Glomerular visceral epithelial cell (primary cell): ENCODE measurements at regions not wholly inside any gene's neighbourhood (a gene's known extent, or its start where the extent isn't known, plus 50 kb on each side); places are given as distances from the start of the nearest gene placed in this dataset.
"Not testable (repeated sequence)": the region's sequence is repeated elsewhere in the genome, so short reads cannot be mapped to it uniquely, and the experiment has no call there.

Experiments used
- DNase-seq: peaks from one replicate; pipeline ENCODE4 v3.0.0-alpha.2; 2016; ENCODE audit errors: extremely low spot score

- not testable (repeated sequence) for DNase-seq
Observed at GRCh38 chr15:84421513-84422181, 179.2 kb upstream of the ZSCAN2 start.

- DNase-seq = not testable (repeated sequence)
Observed at GRCh38 chr15:84425327-84425726, 175.5 kb upstream of the ZSCAN2 start.

GRCh38 chr15:84473305-84473877 lies 127.4 kb upstream of the ZSCAN2 start:
- DNase-seq = not testable (repeated sequence)

- DNase-seq = not testable (repeated sequence)
Observed at GRCh38 chr15:84476364-84477033, 124.3 kb upstream of the ZSCAN2 start.

GRCh38 chr15:84477550-84477949 lies 123.3 kb upstream of the ZSCAN2 start:
- DNase-seq = not testable (repeated sequence)

- DNase-seq = not testable (repeated sequence)
Observed at GRCh38 chr15:84480174-84480681, 120.6 kb upstream of the ZSCAN2 start.

GRCh38 chr15:84483859-84484258 lies 117.0 kb upstream of the ZSCAN2 start:
- DNase-seq = not testable (repeated sequence)

- DNase-seq = not testable (repeated sequence)
Observed at GRCh38 chr15:84500165-84500889, 100.5 kb upstream of the ZSCAN2 start.

DNA sequence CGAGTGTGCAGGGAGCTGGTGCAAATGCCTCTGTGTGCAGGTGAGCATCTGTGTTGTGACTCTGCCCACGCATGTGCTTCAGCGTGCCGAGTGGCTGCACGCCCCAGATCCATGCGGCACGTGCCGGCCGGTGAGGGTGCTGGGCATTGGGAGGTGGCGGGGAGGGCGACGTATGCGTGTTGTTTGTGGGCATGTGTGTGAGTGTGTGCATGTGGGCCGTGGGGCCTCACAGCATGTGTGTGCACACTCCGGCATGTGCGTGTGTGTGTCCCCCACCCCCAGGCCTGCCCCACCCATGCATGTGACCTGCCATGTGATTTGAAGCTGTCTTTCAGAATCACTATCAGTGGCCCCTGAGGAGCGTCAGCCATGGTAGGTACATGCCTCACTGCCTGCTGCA lies 97.7 kb upstream of the ZSCAN2 start:
- DNase-seq = not testable (repeated sequence)

DNA sequence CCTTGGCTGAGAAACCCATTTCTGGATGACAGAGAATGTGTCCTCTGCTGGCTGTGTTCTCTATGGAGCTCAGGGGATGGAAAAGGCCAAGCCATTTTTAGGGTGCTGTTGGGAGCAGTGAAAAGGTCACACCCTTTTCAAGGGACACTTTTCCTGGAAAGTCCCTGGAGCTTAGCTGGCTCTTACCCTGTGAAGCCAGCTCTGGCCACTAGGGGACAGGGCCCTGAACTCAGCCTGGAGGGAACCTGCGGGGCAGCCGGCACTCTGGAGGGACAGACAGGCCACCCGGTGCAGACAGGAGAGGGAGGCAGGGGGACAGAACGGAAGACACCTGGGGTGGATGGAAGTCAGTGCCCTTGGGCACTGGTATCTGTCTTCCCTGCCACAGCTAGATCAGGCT lies 95.3 kb upstream of the ZSCAN2 start:
- not testable (repeated sequence) for DNase-seq

DNA sequence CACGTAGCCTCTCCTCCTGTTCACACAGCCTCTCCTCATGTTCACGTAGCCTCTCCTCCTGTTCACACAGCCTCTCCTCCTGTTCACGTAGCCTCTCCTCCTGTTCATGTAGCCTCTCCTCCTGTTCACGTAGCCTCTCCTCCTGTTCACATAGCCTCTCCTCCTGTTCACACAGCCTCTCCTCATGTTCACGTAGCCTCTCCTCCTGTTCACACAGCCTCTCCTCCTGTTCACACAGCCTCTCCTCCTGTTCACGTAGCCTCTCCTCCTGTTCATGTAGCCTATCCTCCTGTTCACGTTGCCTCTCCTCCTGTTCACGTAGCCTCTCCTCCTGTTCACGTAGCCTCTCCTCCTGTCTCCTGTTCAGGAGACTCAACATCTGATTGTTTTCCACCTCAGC lies 88.5 kb upstream of the ZSCAN2 start:
- not testable (repeated sequence) for DNase-seq

DNA sequence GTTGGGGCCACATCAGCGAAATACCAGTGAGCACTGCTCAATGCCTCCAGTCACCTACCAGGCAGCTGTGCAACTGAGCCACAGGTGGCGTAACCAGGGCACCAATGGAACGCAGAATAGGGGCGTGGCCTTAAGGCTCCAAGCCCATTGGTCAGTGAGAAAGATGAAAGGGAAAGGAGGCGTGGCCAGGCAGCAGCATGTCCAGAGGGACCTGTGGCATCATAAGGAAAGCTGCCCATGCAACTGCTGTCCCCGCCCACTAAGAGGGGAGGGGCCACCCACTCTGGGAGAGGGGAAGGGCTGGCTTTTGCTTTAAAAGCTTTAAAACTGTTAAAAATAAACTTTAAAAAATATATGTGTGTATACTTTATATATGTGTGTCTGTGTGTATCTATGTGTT lies 84.0 kb upstream of the ZSCAN2 start:
- not testable (repeated sequence) for DNase-seq

DNA sequence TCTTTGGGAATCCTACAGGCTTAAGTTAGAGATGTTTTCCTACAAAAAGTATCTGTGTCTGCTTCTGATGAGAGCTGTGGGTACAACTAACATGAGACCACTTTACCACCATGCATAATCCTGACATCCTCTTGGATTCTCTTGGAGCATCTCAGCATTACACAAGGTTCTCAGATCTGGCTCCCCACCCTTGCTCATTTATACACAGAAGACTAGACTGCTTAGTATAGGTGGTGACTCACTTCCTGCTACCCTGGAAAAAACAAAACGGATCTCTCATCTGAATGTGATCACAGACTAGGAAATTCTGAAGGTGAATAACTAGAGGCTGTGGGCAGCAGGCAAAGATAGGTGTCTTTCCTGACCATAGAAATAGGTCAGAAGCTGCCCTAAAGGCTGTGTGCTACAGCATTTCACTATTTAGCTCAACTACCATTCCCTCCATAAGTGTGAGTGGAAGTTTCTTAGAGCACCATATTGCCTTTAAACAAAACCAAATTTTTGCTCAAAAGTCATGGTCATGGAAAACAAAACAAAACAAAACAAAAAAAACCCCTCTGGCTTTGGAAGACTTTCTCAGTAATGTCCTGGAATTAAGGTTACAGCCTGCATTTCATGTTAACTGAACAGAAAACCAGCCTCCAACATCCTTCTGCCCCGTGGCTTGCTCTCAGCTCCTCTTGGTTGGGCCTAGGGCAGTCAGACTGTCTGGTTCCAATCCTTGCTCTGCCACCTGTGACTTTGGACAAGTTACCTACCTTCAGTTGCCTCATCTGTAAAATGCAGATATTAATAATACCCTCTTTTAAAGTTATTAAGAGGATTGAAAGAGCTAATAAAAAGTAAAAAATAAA lies 75.1 kb upstream of the ZSCAN2 start:
- not testable (repeated sequence) for DNase-seq

DNA sequence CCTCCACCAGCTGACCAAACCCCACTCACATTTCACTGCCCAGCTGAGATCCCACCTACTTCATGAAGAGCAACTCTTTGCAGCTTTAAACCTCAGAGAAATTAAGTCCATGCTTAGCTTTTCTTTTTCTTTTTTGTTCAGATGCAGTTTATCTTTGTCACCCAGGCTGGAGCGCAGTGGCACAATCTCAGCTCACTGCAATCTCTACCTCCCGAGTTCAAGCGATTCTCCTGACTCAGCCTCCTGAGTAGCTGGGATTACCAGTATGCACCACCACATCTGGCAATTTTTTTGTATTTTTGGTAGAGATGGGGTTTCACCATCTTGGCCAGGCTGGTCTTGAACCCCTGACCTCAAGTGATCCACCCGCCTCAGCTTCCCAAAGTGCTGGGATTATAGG lies 70.1 kb upstream of the ZSCAN2 start:
- not testable (repeated sequence) for DNase-seq

DNA sequence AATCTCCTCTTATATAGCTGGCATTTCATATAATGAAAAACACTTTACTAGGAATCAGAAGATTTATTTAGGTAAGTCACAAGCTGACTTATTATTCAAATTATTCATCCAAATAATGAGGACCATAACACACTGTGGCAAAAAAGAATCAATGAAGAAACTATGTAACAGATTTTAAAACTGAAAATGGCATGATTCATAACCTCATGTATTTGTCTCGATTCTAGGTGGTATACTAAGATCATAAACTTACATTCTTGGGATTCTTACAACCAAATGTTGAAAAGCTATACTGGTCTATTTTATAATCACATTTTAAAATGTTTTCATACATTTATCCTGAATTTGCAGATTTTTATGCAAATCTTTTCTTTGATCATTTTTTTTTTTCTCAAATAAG lies 69.6 kb upstream of the ZSCAN2 start:
- not testable (repeated sequence) for DNase-seq

DNA sequence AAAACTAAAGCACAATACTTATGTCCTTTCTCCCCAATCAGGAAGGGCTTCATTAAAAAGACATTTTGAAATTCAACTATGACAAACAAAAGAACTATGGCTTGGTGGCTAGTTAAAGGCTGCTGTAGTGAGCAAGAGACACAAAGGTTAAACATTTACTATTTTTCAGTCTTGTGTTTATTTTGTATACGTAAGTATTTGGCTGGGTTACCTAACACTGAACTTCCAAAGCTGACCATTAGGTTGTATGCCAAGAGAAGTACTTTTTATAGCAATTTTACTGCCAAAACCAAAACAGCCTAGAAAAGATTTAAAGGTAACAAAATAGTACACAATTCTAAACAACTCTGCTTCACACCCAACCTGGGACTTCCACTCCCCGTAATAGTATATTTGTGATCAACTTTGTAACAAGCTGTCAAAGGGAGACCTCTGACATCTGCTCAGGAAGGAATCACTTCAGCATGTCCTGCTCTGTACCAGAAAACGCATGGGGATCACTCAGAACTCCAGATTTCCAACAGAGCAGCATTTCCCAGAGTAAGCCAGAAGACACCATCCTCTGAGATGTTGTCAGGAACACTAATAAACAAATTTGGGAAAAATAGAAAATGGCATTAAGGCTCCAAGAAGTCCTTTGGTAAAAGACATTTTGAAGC lies 69.0 kb upstream of the ZSCAN2 start:
- DNase-seq = peak; percentile 57

- not testable (repeated sequence) for DNase-seq
Observed at GRCh38 chr15:84533705-84534104, 67.1 kb upstream of the ZSCAN2 start.

DNA sequence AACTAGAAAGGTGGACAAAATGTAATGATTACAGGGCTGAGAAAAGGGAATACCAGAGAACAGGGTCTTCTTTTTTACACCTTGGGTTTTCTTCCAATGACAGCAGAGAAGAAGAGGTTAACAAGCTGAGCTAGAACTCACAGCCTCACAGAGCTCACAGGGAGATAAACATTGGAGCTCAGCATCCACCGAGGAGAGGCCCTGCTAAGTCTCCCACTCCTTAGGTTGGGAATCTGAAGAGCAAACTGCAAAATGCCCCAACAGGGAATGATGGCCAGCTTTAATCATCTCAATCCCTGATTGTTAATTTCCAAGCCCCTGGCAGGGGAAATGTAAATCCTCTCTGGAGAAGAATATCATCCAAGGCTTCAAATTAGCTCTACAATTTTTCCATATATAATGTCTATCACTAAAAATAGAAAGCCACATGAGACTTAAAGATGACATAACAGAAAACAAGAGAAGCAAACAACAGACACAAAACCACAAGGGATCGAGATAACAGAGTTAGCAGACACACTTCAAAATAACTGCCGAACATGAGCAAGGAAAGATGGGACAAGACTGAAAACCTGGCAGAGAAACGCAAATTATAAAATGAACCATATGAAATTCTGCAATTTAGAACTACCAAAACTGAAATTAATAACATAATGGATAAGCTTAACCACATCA lies 66.1 kb upstream of the ZSCAN2 start:
- not testable (repeated sequence) for DNase-seq

GRCh38 chr15:84536181-84536580 lies 64.6 kb upstream of the ZSCAN2 start:
- DNase-seq = not testable (repeated sequence)

DNA sequence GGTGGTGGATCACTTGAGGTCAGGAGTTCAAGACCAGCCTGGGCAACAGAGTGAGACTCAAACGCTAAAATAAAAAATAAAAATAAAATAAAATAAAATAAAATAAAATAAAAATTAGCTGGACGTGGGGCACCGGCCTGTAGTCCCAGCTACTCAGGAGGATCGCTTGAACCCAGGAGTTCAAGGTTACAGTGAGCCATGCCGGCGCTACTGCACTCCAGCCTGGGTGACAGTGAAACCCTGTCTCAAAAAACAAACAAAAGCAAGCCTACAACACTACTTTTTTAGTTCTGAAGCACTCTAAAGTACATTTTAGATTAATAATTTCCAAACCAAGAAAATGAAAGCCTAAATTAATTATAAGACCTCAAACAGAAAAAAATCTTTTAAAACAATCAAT lies 56.2 kb upstream of the ZSCAN2 start:
- DNase-seq = not testable (repeated sequence)
